H1 (cell line): ENCODE measurements at regions not wholly inside any gene's neighbourhood (a gene's known extent, or its start where the extent isn't known, plus 50 kb on each side); places are given as distances from the start of the nearest gene placed in this dataset.

Source experiments
- CTCF ChIA-PET: fragments of 300-600 bp; sonication (Branson Sonifier 250); formaldehyde crosslinking; loops from one replicate; lab custom pipeline; 2021; ENCODE audit not compliant: partially characterized antibody; lab: Charles Lee
- POLR2A ChIA-PET: fragments of 300-600 bp; sonication (Branson Sonifier 250); formaldehyde crosslinking; loops from one replicate; lab custom pipeline; 2021; ENCODE audit warnings: inconsistent platforms; ENCODE audit not compliant: partially characterized antibody; lab: Charles Lee
- DNase-seq, 2 experiments: peaks; one replicate each; pipeline versions ENCODE4 v3.0.0 to v3.0.0-alpha.2; 2010 to 2022; ENCODE audit warnings: low spot score in 2 of 2, low read depth in 1 of 2, mixed read lengths in 1 of 2
- FAIRE-seq: peaks from 2 replicates; lab custom pipeline; 2011; peaks lifted over from hg19 to GRCh38; lab: Jason Lieb, UNC
- H2AFZ ChIP-seq: 2 replicates; pipeline ENCODE4 v1.8.1; 2012; ENCODE audit warnings: low read length, inconsistent platforms
- H2AK5ac ChIP-seq: 2 replicates; pipeline ENCODE4 v1.6.1; 2013; ENCODE audit warnings: low read depth, low read length
- H2BK120ac ChIP-seq: replicated peaks from 2 replicates; pipeline ENCODE3; 2013; ENCODE audit warnings: low read depth, low read length, inconsistent platforms
- H2BK12ac ChIP-seq: 2 replicates; pipeline ENCODE4 v1.6.1; 2013; ENCODE audit warnings: low read depth, low read length
- H2BK15ac ChIP-seq: 2 replicates; pipeline ENCODE4 v1.6.1; 2013; ENCODE audit warnings: low read length
- H2BK20ac ChIP-seq: 2 replicates; pipeline ENCODE4 v1.6.1; 2013; ENCODE audit warnings: low read length
- H2BK5ac ChIP-seq: 2 replicates; pipeline ENCODE4 v1.6.1; 2013; ENCODE audit warnings: low read depth, low read length
- H3K14ac ChIP-seq: 2 replicates; pipeline ENCODE4 v1.6.1; 2013; ENCODE audit warnings: inconsistent platforms; ENCODE audit not compliant: insufficient read length
- H3K18ac ChIP-seq: 2 replicates; pipeline ENCODE4 v1.6.1; 2013; ENCODE audit warnings: low read length; ENCODE audit errors: extremely low read depth
- H3K23ac ChIP-seq: 2 replicates; pipeline ENCODE4 v1.6.1; 2013; ENCODE audit warnings: inconsistent platforms; ENCODE audit not compliant: insufficient read length
- H3K23me2 ChIP-seq: 2 replicates; pipeline ENCODE4 v1.6.1; 2013; ENCODE audit warnings: low read depth, low read length
- H3K27ac ChIP-seq: 2 replicates; pipeline ENCODE4 v1.6.1; 2011; ENCODE audit warnings: low read depth, low read length, inconsistent platforms
- H3K27me3 ChIP-seq, 4 experiments: replicated peaks in 1 of 4; 1 replicate in 1 of 4; 2 replicates in 3 of 4; pipeline versions ENCODE4 v1.6.1 to v1.8.1; 2011 to 2013; ENCODE audit warnings: low read length in 3 of 4, mild to moderate bottlenecking in 3 of 4, inconsistent platforms in 2 of 4, mixed read lengths in 2 of 4, moderate library complexity in 1 of 4; ENCODE audit not compliant: control insufficient read depth in 3 of 4, insufficient read depth in 3 of 4; ENCODE audit errors: extremely low read depth in 1 of 4
- H3K36me3 ChIP-seq, 4 experiments: 2 replicates each; pipeline versions ENCODE4 v1.6.1 to v1.8.1; 2011 to 2013; ENCODE audit warnings: mild to moderate bottlenecking in 4 of 4, low read length in 3 of 4, moderate library complexity in 2 of 4, control low read depth in 1 of 4, inconsistent platforms in 1 of 4; ENCODE audit not compliant: insufficient read depth in 4 of 4, control insufficient read depth in 2 of 4
- H3K4ac ChIP-seq: replicated peaks from 2 replicates; pipeline ENCODE3; 2013; ENCODE audit warnings: low read length, low read depth, mixed read lengths, inconsistent platforms; ENCODE audit not compliant: insufficient read length
- H3K4me1 ChIP-seq, 4 experiments: replicated peaks in 1 of 4; 1 replicate in 1 of 4; 2 replicates in 3 of 4; pipeline versions ENCODE4 v1.6.1 to v1.8.1; 2011 to 2013; ENCODE audit warnings: low read length in 3 of 4, inconsistent platforms in 2 of 4, mixed read lengths in 1 of 4; ENCODE audit not compliant: insufficient read depth in 4 of 4, control insufficient read depth in 3 of 4
- H3K4me2 ChIP-seq, 2 experiments: 2 replicates each; pipeline versions ENCODE4 v1.6.1 to v1.8.1; 2011 to 2013; ENCODE audit warnings: low read depth in 2 of 2, low read length in 2 of 2, control low read depth in 1 of 2, inconsistent platforms in 1 of 2, mild to moderate bottlenecking in 1 of 2; ENCODE audit not compliant: insufficient read depth in 1 of 2
- H3K4me3 ChIP-seq, 4 experiments: fragments of 200-600, 300-600 bp in 1 of 4; sonication (generic), shearing (Covaris generic), sonication (Bioruptor Twin) in 1 of 4; 2 replicates each; pipeline versions ENCODE4 v1.5.1 to v1.8.1; 2011 to 2016; ENCODE audit warnings: low read length in 4 of 4, low read depth in 3 of 4, control low read depth in 2 of 4, inconsistent platforms in 2 of 4, mild to moderate bottlenecking in 2 of 4, mixed read lengths in 1 of 4, moderate library complexity in 1 of 4; ENCODE audit not compliant: insufficient read depth in 2 of 4; ENCODE audit errors: extremely low read depth in 1 of 4
- H3K56ac ChIP-seq: replicated peaks from 2 replicates; pipeline ENCODE3; 2013; ENCODE audit warnings: low read depth, mild to moderate bottlenecking, mixed read lengths, low read length, inconsistent platforms; ENCODE audit not compliant: insufficient read length
- H3K79me1 ChIP-seq: 2 replicates; pipeline ENCODE4 v1.6.1; 2013; ENCODE audit warnings: low read depth, low read length, control low read depth
- H3K79me2 ChIP-seq, 2 experiments: 2 replicates each; pipeline versions ENCODE4 v1.6.1 to v1.8.1; 2012 to 2013; ENCODE audit warnings: low read length in 2 of 2, mild to moderate bottlenecking in 2 of 2, inconsistent platforms in 1 of 2; ENCODE audit not compliant: insufficient read depth in 2 of 2, control insufficient read depth in 1 of 2
- H3K9ac ChIP-seq, 4 experiments: replicated peaks in 1 of 4; 1 replicate in 1 of 4; 2 replicates in 3 of 4; pipeline versions ENCODE4 v1.6.1 to v1.8.1; 2011 to 2013; ENCODE audit warnings: low read depth in 3 of 4, low read length in 3 of 4, control low read depth in 2 of 4, mild to moderate bottlenecking in 2 of 4, moderate library complexity in 2 of 4, inconsistent platforms in 1 of 4; ENCODE audit errors: extremely low read depth in 1 of 4
- H3K9me3 ChIP-seq, 2 experiments: 2 replicates each; pipeline versions ENCODE4 v1.6.1 to v1.8.1; 2012 to 2013; ENCODE audit warnings: mild to moderate bottlenecking in 2 of 2, moderate library complexity in 2 of 2, control low read depth in 1 of 2, inconsistent platforms in 1 of 2, low read depth in 1 of 2, low read length in 1 of 2, mixed read lengths in 1 of 2; ENCODE audit not compliant: insufficient read depth in 2 of 2
- H4K20me1 ChIP-seq, 2 experiments: replicated peaks in 1 of 2; 2 replicates each; pipeline versions ENCODE3 to v1.8.1; 2011 to 2013; ENCODE audit warnings: inconsistent platforms in 2 of 2, low read length in 2 of 2, mild to moderate bottlenecking in 1 of 2; ENCODE audit not compliant: insufficient read depth in 2 of 2, control insufficient read depth in 1 of 2
- H4K5ac ChIP-seq: 2 replicates; pipeline ENCODE4 v1.6.1; 2013; ENCODE audit warnings: low read length, low read depth, mixed read lengths, inconsistent platforms; ENCODE audit not compliant: insufficient read length
- H4K8ac ChIP-seq: 2 replicates; pipeline ENCODE4 v1.8.0; 2013; ENCODE audit warnings: mild to moderate bottlenecking, moderate library complexity, low read length, inconsistent platforms; ENCODE audit not compliant: insufficient read depth; ENCODE audit errors: extremely low read depth
- H4K91ac ChIP-seq: replicated peaks from 2 replicates; pipeline ENCODE3; 2013; ENCODE audit warnings: low read length, mixed read lengths, inconsistent platforms; ENCODE audit not compliant: insufficient read length
- CTCF ChIP-seq, 3 experiments: IDR thresholded peaks; 1 replicate in 2 of 3; 2 replicates in 1 of 3; pipeline versions ENCODE4 v1.5.1 to v1.6.1; 2011; ENCODE audit warnings: low read length in 3 of 3, mild to moderate bottlenecking in 3 of 3, inconsistent platforms in 2 of 3, low read depth in 1 of 3, moderate library complexity in 1 of 3; ENCODE audit not compliant: insufficient read depth in 1 of 3; ENCODE audit errors: control extremely low read depth in 1 of 3
- MAX ChIP-seq: IDR thresholded peaks from 2 replicates; pipeline ENCODE4 v1.6.1; 2012; ENCODE audit warnings: inconsistent platforms
- RAD21 ChIP-seq, 2 experiments: IDR thresholded peaks in 1 of 2; conservative IDR thresholded peaks in 1 of 2; 2 replicates each; pipeline ENCODE4 v1.6.1; 2011; ENCODE audit warnings: low read depth in 2 of 2, low read length in 2 of 2, improper control_type of control experiment in 1 of 2, inconsistent platforms in 1 of 2, mild to moderate bottlenecking in 1 of 2, moderate library complexity in 1 of 2
- WGBS, 2 experiments: shearing (Covaris generic) in 1 of 2; methylation state at CpG; one replicate each; pipeline versions ENCODE4 v1.1.6 to v1.1.7; 2013 to 2015; ENCODE audit warnings: low lambda C conversion rate in 2 of 2, mixed read lengths in 2 of 2, inconsistent platforms in 1 of 2, low coverage in 1 of 2, missing lambda C conversion rate in 1 of 2; ENCODE audit not compliant: insufficient replicate concordance in 2 of 2, insufficient coverage in 1 of 2, insufficient read length in 1 of 2; ENCODE audit errors: extremely low coverage in 1 of 2, missing lambda C conversion rate in 1 of 2; 5-methylcytosine and 5-hydroxymethylcytosine counted together

- Histone ChIP-seq H2AK5ac (no peak overlapping the region), H3K4me2 (no peak overlapping the region), H3K9ac (no peak overlapping the region), H3K4me1 (no peaks in the 10 kb centered on the region), H3K23ac (no peak overlapping the region), H3K27me3 (no peaks in the 10 kb centered on the region), H3K18ac (no peak overlapping the region), H3K14ac (no peak overlapping the region), H4K5ac (no peak overlapping the region), H3K56ac (no peak overlapping the region), H3K4me3 (no peak overlapping the region), H3K23me2 (no peaks in the 10 kb centered on the region), H2BK12ac (no peak overlapping the region), H3K79me2 (no peaks in the 10 kb centered on the region), H3K4ac (no peak overlapping the region), H4K8ac (no peak overlapping the region), H3K27ac (no peak overlapping the region), H3K9me3 (peaks cover 0 to under 1% of the 10 kb centered on the region in 2 experiments; a peak in 1 of 4 replicates), H2BK120ac (no peak overlapping the region), H2AFZ (no peak overlapping the region; the same call in 1 of the 2 replicates), H4K91ac (no peak overlapping the region), H3K79me1 (no peaks in the 10 kb centered on the region), H2BK20ac (no peak overlapping the region), H2BK15ac (no peak overlapping the region), H2BK5ac (no peak overlapping the region), H4K20me1 (no peaks in the 10 kb centered on the region), H3K36me3 (no peaks in the 10 kb centered on the region)
- TF ChIP-seq RAD21 (IDR thresholded peaks at IDR 0.05 in 1 of 2, conservative IDR thresholded peaks at IDR 0.05 in 1 of 2; ENCODE audit: low read depth in 2 of 2, low read length in 2 of 2), result peak; percentile 55 to 66
- peak in 2 of 3 experiments; percentile 31 to 38; a peak in 3 of 4 replicates for TF ChIP-seq CTCF (IDR thresholded peaks at IDR 0.05; ENCODE audit: control extremely low read depth in 1 of 3, insufficient read depth in 1 of 3, low read depth in 1 of 3, low read length in 3 of 3)
- TF ChIP-seq MAX, result no peak
- FAIRE-seq (no peak), DNase-seq (no peak)
- 86% methylated on average over 7 of the region's 7 CpGs; no CpG with 5 or more reads in 1 of the 2 experiments for WGBS, 2 experiments
- POLR2A ChIA-PET, result no interaction called here
- CTCF ChIA-PET, result interaction anchor here (0.6 to 1.6 kb wide), 8 partner anchors 10 to 382 kb away, joined by 3 to 7 read pairs (median 4); no protein-coding TSS in a partner anchor
Observed at GRCh38 chr3:166560253-166560652, 723.0 kb upstream of the BCHE start.
